ENCODE measurements at regions not wholly inside any gene's neighbourhood (a gene's known extent, or its start where the extent isn't known, plus 50 kb on each side); places are given as distances from the start of the nearest gene placed in this dataset.

- TF ChIP-seq, protein P1, sequence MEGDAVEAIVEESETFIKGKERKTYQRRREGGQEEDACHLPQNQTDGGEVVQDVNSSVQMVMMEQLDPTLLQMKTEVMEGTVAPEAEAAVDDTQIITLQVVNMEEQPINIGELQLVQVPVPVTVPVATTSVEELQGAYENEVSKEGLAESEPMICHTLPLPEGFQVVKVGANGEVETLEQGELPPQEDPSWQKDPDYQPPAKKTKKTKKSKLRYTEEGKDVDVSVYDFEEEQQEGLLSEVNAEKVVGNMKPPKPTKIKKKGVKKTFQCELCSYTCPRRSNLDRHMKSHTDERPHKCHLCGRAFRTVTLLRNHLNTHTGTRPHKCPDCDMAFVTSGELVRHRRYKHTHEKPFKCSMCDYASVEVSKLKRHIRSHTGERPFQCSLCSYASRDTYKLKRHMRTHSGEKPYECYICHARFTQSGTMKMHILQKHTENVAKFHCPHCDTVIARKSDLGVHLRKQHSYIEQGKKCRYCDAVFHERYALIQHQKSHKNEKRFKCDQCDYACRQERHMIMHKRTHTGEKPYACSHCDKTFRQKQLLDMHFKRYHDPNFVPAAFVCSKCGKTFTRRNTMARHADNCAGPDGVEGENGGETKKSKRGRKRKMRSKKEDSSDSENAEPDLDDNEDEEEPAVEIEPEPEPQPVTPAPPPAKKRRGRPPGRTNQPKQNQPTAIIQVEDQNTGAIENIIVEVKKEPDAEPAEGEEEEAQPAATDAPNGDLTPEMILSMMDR (IDR thresholded peaks at IDR 0.05) = no peak
- no peak for TF ChIP-seq POLR2A (IDR thresholded peaks at IDR 0.05)
Measured at GRCh38 chr2:133867166-133867565, 298.9 kb upstream of the NCKAP5 start.

Data from right lobe of liver (tissue), 4 donors.